HepG2 (cell line): ENCODE measurements at regions not wholly inside any gene's neighbourhood (a gene's known extent, or its start where the extent isn't known, plus 50 kb on each side); places are given as distances from the start of the nearest gene placed in this dataset.

ENCODE experiments used
- ATAC-seq: fragments of 200-7000 bp; cut with Tn5 transposase; 3 replicates; pipeline ENCODE4 v1.9.1; 2020; ENCODE audit warnings: mild to moderate bottlenecking, moderate library complexity
- BruUV-seq: library from RNA; stranded (reverse); fragments of 400-500 nt; replicated peaks from 2 replicates; lab custom pipeline; 2021; lab: Mats Ljungman, UMichigan
- CTCF ChIA-PET: fragments of 300-600 bp; formaldehyde crosslinking; extraction: SDS; loops from one replicate; lab custom pipeline; 2021; ENCODE audit warnings: low total read pairs, inconsistent platforms, low intra/inter-chr PET ratio; lab: Yijun Ruan, JAX
- POLR2A ChIA-PET: fragments of 350-600 bp; sonication (Branson Sonifier 250); formaldehyde crosslinking; loops from one replicate; lab custom pipeline; 2020; ENCODE audit warnings: antibody characterized with exemption, inconsistent platforms; lab: Yijun Ruan, JAX
- DNase-seq: peaks from one replicate; pipeline ENCODE4 v3.0.0-alpha.2; 2015; ENCODE audit warnings: low spot score
- FAIRE-seq: peaks from 3 replicates; lab custom pipeline; 2011; peaks lifted over from hg19 to GRCh38; lab: Jason Lieb, UNC
- H2AFZ ChIP-seq: one replicate; pipeline ENCODE4 v1.6.1; 2011; ENCODE audit warnings: low read length, inconsistent platforms
- H3K27ac ChIP-seq: fragments of 300-600 bp; 3 replicates; pipeline ENCODE4 v1.8.0; 2011; ENCODE audit warnings: mixed run types, mild to moderate bottlenecking, mixed read lengths, low read length, inconsistent platforms; ENCODE audit not compliant: insufficient read depth; ENCODE audit errors: extremely low read length
- H3K27me3 ChIP-seq, 2 experiments: fragments of 200-600 bp in 1 of 2; 2 replicates in 1 of 2; 3 replicates in 1 of 2; pipeline versions ENCODE4 v1.6.0 to v1.8.0; 2011; ENCODE audit warnings: low read length in 2 of 2, mild to moderate bottlenecking in 2 of 2, moderate library complexity in 2 of 2, inconsistent platforms in 1 of 2; ENCODE audit not compliant: insufficient read depth in 2 of 2, control insufficient read depth in 1 of 2
- H3K36me3 ChIP-seq, 2 experiments: fragments of 200-600 bp in 1 of 2; replicated peaks in 1 of 2; 2 replicates in 1 of 2; 3 replicates in 1 of 2; pipeline versions ENCODE4 v1.5.1 to v1.8.0; 2011; ENCODE audit warnings: low read length in 2 of 2, inconsistent platforms in 1 of 2; ENCODE audit not compliant: insufficient read depth in 2 of 2, control insufficient read depth in 1 of 2
- H3K4me1 ChIP-seq: 2 replicates; pipeline ENCODE4 v1.5.1; 2012; ENCODE audit warnings: low read length, inconsistent platforms; ENCODE audit not compliant: insufficient read depth
- H3K4me2 ChIP-seq: 2 replicates; pipeline ENCODE4 v1.6.0; 2011; ENCODE audit warnings: low read depth, low read length, inconsistent platforms
- H3K4me3 ChIP-seq, 3 experiments: fragments of 200-600 bp in 1 of 3; sonication (generic), shearing (Covaris generic) in 1 of 3; replicated peaks in 1 of 3; 2 replicates each; pipeline ENCODE4 v1.5.1; 2011 to 2016; ENCODE audit warnings: low read length in 3 of 3, inconsistent platforms in 2 of 3, low read depth in 2 of 3, mild to moderate bottlenecking in 2 of 3, control low read depth in 1 of 3, mixed read lengths in 1 of 3; ENCODE audit not compliant: insufficient read depth in 1 of 3
- H3K79me2 ChIP-seq: one replicate; pipeline ENCODE4 v1.6.1; 2011; ENCODE audit warnings: low read length, inconsistent platforms; ENCODE audit not compliant: insufficient read depth
- H3K9ac ChIP-seq: 2 replicates; pipeline ENCODE4 v1.6.0; 2011; ENCODE audit warnings: mild to moderate bottlenecking, low read depth, low read length, inconsistent platforms; ENCODE audit not compliant: insufficient read depth
- H3K9me3 ChIP-seq: 2 replicates; pipeline ENCODE4 v1.5.1; 2012; ENCODE audit warnings: mild to moderate bottlenecking, low read length
- H4K20me1 ChIP-seq: 2 replicates; pipeline ENCODE4 v1.6.0; 2011; ENCODE audit warnings: inconsistent platforms, mild to moderate bottlenecking, low read length, moderate library complexity; ENCODE audit not compliant: insufficient read depth
- ARID4A ChIP-seq: sonication (generic); formaldehyde crosslinking; IDR thresholded peaks from 2 replicates; pipeline ENCODE4 v1.5.0; 2020; ENCODE audit warnings: mild to moderate bottlenecking, missing genetic modification reagents, borderline replicate concordance
- ATF7 ChIP-seq, 2 experiments: fragments of 450-650 bp in 1 of 2; sonication (generic) in 1 of 2; formaldehyde crosslinking in 1 of 2; IDR thresholded peaks; 2 replicates each; pipeline versions ENCODE4 v1.4.0 to v1.6.1; 2016 to 2020; ENCODE audit warnings: antibody characterized with exemption in 1 of 2, mild to moderate bottlenecking in 1 of 2, missing genetic modification reagents in 1 of 2
- ESRRA ChIP-seq: sonication (generic); formaldehyde crosslinking; IDR thresholded peaks from 2 replicates; pipeline ENCODE4 v1.5.1; 2020; ENCODE audit warnings: mild to moderate bottlenecking, low read depth, missing genetic modification reagents
- HNRNPL ChIP-seq: fragments of 200-400 bp; formaldehyde crosslinking; IDR thresholded peaks from 2 replicates; pipeline ENCODE4 v1.6.1; 2017; ENCODE audit warnings: mild to moderate bottlenecking, low read depth, low read length
- MEF2D ChIP-seq: sonication (generic); formaldehyde crosslinking; IDR thresholded peaks from 2 replicates; pipeline ENCODE4 v1.5.1; 2020; ENCODE audit warnings: mild to moderate bottlenecking, missing genetic modification reagents
- SP140L ChIP-seq: sonication (generic); formaldehyde crosslinking; IDR thresholded peaks from 2 replicates; pipeline ENCODE4 v1.4.0; 2020; ENCODE audit warnings: missing genetic modification reagents, borderline replicate concordance
- ZFP36 ChIP-seq: fragments of 150-350 bp; IDR thresholded peaks from 2 replicates; pipeline ENCODE4 v1.6.1; 2018; ENCODE audit warnings: borderline replicate concordance, low read length, low read depth; ENCODE audit not compliant: partially characterized antibody
- ZNF12 ChIP-seq: sonication (generic); formaldehyde crosslinking; IDR thresholded peaks from 2 replicates; pipeline ENCODE4 v1.5.0; 2020; ENCODE audit warnings: missing genetic modification reagents
- ZNF142 ChIP-seq: sonication (generic); formaldehyde crosslinking; IDR thresholded peaks from 2 replicates; pipeline ENCODE4 v1.4.0; 2020; ENCODE audit warnings: missing genetic modification reagents
- ZNF746 ChIP-seq: sonication (generic); formaldehyde crosslinking; IDR thresholded peaks from 2 replicates; pipeline ENCODE4 v1.8.0; 2022; ENCODE audit warnings: mild to moderate bottlenecking, missing genetic modification reagents
- ZNF816 ChIP-seq: sonication (generic); formaldehyde crosslinking; IDR thresholded peaks from 2 replicates; pipeline ENCODE4 v1.8.0; 2022; ENCODE audit warnings: missing genetic modification reagents, mild to moderate bottlenecking, borderline replicate concordance
- WGBS: methylation state at CpG from one replicate; pipeline ENCODE4 v1.1.6; 2017; ENCODE audit warnings: low lambda C conversion rate; 5-methylcytosine and 5-hydroxymethylcytosine counted together
- in situ Hi-C: cut with HindIII; loops from 2 replicates; pipeline ENCODE4 v1.10.0; 2017; ENCODE audit warnings: low pct_unique_long_range_greater_than_20kb; ENCODE audit not compliant: extremely low pct_ligation_motif_present
- intact Hi-C: fragments of 100-400 bp; cut with micrococcal nuclease; formaldehyde crosslinking; loops from one replicate; pipeline ENCODE4 v1.10.0; 2022; ENCODE audit not compliant: unreplicated experiment

- POLR2A ChIA-PET = interaction anchor here (1.1 kb wide), 1 partner anchor 9 kb away, joined by 3 read pairs; no protein-coding TSS in a partner anchor
- no peak for ATAC-seq
- no peak for FAIRE-seq
Measured at GRCh38 chr2:234788841-234789240, 163.0 kb upstream of the SH3BP4 start.

GRCh38 chr2:234788381-234788780 is 163.4 kb upstream of the SH3BP4 start:
- intact Hi-C loops = no loop called here
- DNase-seq (no peak), ATAC-seq (no peak), FAIRE-seq (no peak)
- no peak overlapping the region for H3K9ac ChIP-seq
- H3K27ac ChIP-seq = no peak overlapping the region
- BruUV-seq = no TSS peak
- ChIA-PET CTCF (no interaction called here), POLR2A (interaction anchor here (1.1 kb wide), 1 partner anchor 10 kb away, joined by 3 read pairs; no protein-coding TSS in a partner anchor)
- in situ Hi-C loops = no loop called here
- WGBS = 58% methylated on average over 5 of the region's 5 CpGs
- no peak overlapping the region for H2AFZ ChIP-seq
- H3K4me2 ChIP-seq = no peak overlapping the region
- H4K20me1 ChIP-seq = no peaks in the 10 kb centered on the region
- peaks cover 4% of the 10 kb centered on the region; the same call in 1 of the 2 replicates for H3K9me3 ChIP-seq
- no peak overlapping the region for H3K4me3 ChIP-seq
- H3K27me3 ChIP-seq = no peaks in the 10 kb centered on the region
- peaks cover 12% of the 10 kb centered on the region for H3K4me1 ChIP-seq
- no peaks in the 10 kb centered on the region for H3K79me2 ChIP-seq
- no peaks in the 10 kb centered on the region for H3K36me3 ChIP-seq
- TF ChIP-seq MEF2D (CRISPR knock-in tag) (no peak), ZNF142 (no peak), ZFP36 (no peak), ZNF12 (CRISPR knock-in tag) (no peak), ARID4A (CRISPR knock-in tag) (no peak), ESRRA (no peak), HNRNPL (no peak)

More at GRCh38 chr2:234788841-234789240, 163.0 kb upstream of the SH3BP4 start:
- CTCF ChIA-PET = no interaction called here
- Histone ChIP-seq H4K20me1 (no peaks in the 10 kb centered on the region), H3K27ac (no peak overlapping the region), H3K9ac (no peak overlapping the region), H3K4me1 (peaks cover 8% of the 10 kb centered on the region), H2AFZ (no peak overlapping the region), H3K27me3 (no peaks in the 10 kb centered on the region), H3K4me3 (no peak overlapping the region), H3K4me2 (no peak overlapping the region), H3K9me3 (no peaks in the 10 kb centered on the region), H3K36me3 (no peaks in the 10 kb centered on the region), H3K79me2 (no peaks in the 10 kb centered on the region)
- TF ChIP-seq SP140L (CRISPR knock-in tag) = no peak
- no peak for TF ChIP-seq ZNF816
- TF ChIP-seq ATF7 (IDR thresholded peaks at IDR 0.05) = no peak
- no peak for TF ChIP-seq ATF7 (CRISPR knock-in tag; IDR thresholded peaks at IDR 0.05)
- no peak for TF ChIP-seq ZNF746
- intact Hi-C loops (no loop called here), in situ Hi-C loops (no loop called here)
- no peak for DNase-seq
- BruUV-seq = no TSS peak
- WGBS = 74% methylated on average over 4 of the region's 4 CpGs
